Common myeloid progenitor, CD34-positive (primary cell): ENCODE measurements at regions not wholly inside any gene's neighbourhood (a gene's known extent, or its start where the extent isn't known, plus 50 kb on each side); places are given as distances from the start of the nearest gene placed in this dataset.
A peak's percentile ranks its signal among the peaks of the same experiment; 100 is the strongest.
"Not testable (repeated sequence)": the region's sequence is repeated elsewhere in the genome, so short reads cannot be mapped to it uniquely, and the experiment has no call there.

Source experiments
- CTCF ChIA-PET: fragments of 350-600 bp; sonication (Branson Sonifier 250); formaldehyde crosslinking; loops from one replicate; lab custom pipeline; 2021; ENCODE audit warnings: antibody characterized with exemption; lab: Charles Lee
- POLR2A ChIA-PET: fragments of 350-600 bp; sonication (Branson Sonifier 250); formaldehyde crosslinking; loops from one replicate; lab custom pipeline; 2021; ENCODE audit warnings: antibody characterized with exemption; lab: Charles Lee
- DNase-seq, 3 donors: peaks; one replicate each; pipeline versions ENCODE4 v3.0.0 to v3.0.0-alpha.2; 2013
- H3K27ac ChIP-seq, 2 experiments: 1 replicate in 1 of 2; 2 replicates in 1 of 2; pipeline ENCODE4 v1.7.0; 2013; ENCODE audit warnings: inconsistent platforms in 2 of 2, low read length in 2 of 2, mild to moderate bottlenecking in 2 of 2, low read depth in 1 of 2, moderate library complexity in 1 of 2; ENCODE audit not compliant: severe bottlenecking in 2 of 2, insufficient read depth in 1 of 2, poor library complexity in 1 of 2
- H3K27me3 ChIP-seq, 5 experiments: replicated peaks in 2 of 5; 1 replicate in 3 of 5; 2 replicates in 2 of 5; pipeline versions ENCODE4 v1.6.1 to v1.7.0; 2013; ENCODE audit warnings: low read length in 4 of 5, mild to moderate bottlenecking in 2 of 5, moderate library complexity in 2 of 5, inconsistent platforms in 1 of 5; ENCODE audit not compliant: insufficient read depth in 5 of 5, control insufficient read depth in 4 of 5
- H3K36me3 ChIP-seq, 4 experiments: 1 replicate in 2 of 4; 2 replicates in 2 of 4; pipeline versions ENCODE4 v1.6.1 to v1.7.0; 2013; ENCODE audit warnings: low read length in 3 of 4, control low read depth in 1 of 4, mild to moderate bottlenecking in 1 of 4; ENCODE audit not compliant: control insufficient read depth in 4 of 4, insufficient read depth in 4 of 4
- H3K4me1 ChIP-seq, 4 experiments: 1 replicate in 3 of 4; 2 replicates in 1 of 4; pipeline versions ENCODE4 v1.6.1 to v1.7.1; 2013; ENCODE audit warnings: low read length in 3 of 4, mild to moderate bottlenecking in 3 of 4, control low read depth in 1 of 4, inconsistent platforms in 1 of 4, moderate library complexity in 1 of 4; ENCODE audit not compliant: control insufficient read depth in 4 of 4, insufficient read depth in 4 of 4; ENCODE audit errors: control extremely low read depth in 1 of 4
- H3K4me3 ChIP-seq, 7 experiments: 1 replicate in 4 of 7; 2 replicates in 3 of 7; pipeline versions ENCODE4 v1.5.1 to v1.7.0; 2013; ENCODE audit warnings: mild to moderate bottlenecking in 7 of 7, low read length in 6 of 7, moderate library complexity in 6 of 7, inconsistent platforms in 2 of 7, low read depth in 2 of 7, control low read depth in 1 of 7; ENCODE audit not compliant: insufficient read depth in 4 of 7, control insufficient read depth in 1 of 7; ENCODE audit errors: extremely low read depth in 1 of 7
- H3K9me3 ChIP-seq, 5 experiments: 1 replicate in 4 of 5; 2 replicates in 1 of 5; pipeline versions ENCODE4 v1.6.1 to v1.7.1; 2013; ENCODE audit warnings: low read length in 4 of 5, mild to moderate bottlenecking in 2 of 5, inconsistent platforms in 1 of 5, low read depth in 1 of 5, moderate library complexity in 1 of 5; ENCODE audit not compliant: control insufficient read depth in 4 of 5, insufficient read depth in 2 of 5; ENCODE audit errors: control extremely low read depth in 1 of 5
- WGBS: methylation state at CpG from one replicate; pipeline ENCODE4 v1.1.5; 2013; ENCODE audit not compliant: insufficient coverage; 5-methylcytosine and 5-hydroxymethylcytosine counted together

DNA sequence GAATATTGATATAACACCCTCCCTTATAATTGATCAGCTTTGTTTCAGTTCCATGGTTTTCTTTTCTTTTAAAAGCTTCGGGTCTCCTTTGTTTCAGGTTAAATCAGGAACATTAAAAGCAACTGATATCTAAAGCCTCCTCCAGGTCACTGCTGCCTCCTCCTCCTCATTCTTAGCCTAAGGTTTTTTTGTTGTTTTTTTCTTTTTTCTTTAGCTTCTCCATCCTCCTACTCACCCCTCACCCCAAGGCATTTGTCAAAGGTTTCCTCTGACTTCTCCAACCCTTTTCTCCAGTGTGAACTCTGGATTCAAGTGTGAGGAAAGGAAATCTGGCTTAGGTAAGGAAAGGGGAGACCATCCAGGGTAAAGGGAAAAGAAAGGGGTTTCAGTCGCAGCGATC, 420.2 kb upstream of the NFE2L3 start:
- 93% methylated on average over 3 of the region's 3 CpGs for WGBS
- DNase-seq: no peak
- H3K27ac ChIP-seq: no peak overlapping the region
- H3K36me3 ChIP-seq: no peaks in the 10 kb centered on the region
- H3K9me3 ChIP-seq: no peaks in the 10 kb centered on the region
- H3K27me3 ChIP-seq: no peaks in the 10 kb centered on the region
- ChIA-PET CTCF (interaction anchor here (1.0 kb wide), 1 partner anchor 9 kb away, joined by 4 read pairs; no protein-coding TSS in a partner anchor), POLR2A (no interaction called here)
- no peak overlapping the region for H3K4me3 ChIP-seq
- peaks cover 0 to 7% (median 4%) of the 10 kb centered on the region in 4 experiments for H3K4me1 ChIP-seq

DNA sequence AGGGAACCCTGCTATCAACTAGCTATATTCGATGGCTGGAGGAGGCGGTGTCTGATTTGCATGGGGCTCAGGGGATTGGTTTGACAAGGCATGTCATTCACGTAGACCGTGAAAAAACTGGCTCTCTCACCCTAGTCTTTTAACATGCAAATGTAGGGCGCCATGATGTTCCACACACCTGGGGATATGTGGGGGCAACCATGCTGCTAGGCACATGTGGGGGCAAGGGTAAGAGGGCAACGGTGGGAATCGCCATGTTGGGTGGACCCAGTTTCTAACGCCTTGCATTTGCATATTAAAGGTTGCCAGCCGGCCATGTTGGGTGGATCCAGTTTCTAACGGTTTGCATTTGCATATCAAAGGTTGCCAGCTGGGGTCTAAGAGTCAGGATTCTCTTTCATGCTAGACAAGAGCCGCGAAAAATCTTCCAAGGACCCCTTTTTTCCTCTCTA, 419.2 kb upstream of the NFE2L3 start:
- H3K27me3 ChIP-seq: no peaks in the 10 kb centered on the region
- DNase-seq: no peak
- ChIA-PET CTCF (interaction anchor here (1.0 kb wide), 1 partner anchor 10 kb away, joined by 4 read pairs; no protein-coding TSS in a partner anchor), POLR2A (no interaction called here)
- no peak overlapping the region for H3K27ac ChIP-seq
- 96% methylated on average over 7 of the region's 12 CpGs for WGBS
- no peak overlapping the region for H3K4me3 ChIP-seq
- H3K9me3 ChIP-seq: no peaks in the 10 kb centered on the region
- peaks cover 0 to 7% (median 4%) of the 10 kb centered on the region in 4 experiments for H3K4me1 ChIP-seq
- H3K36me3 ChIP-seq: no peaks in the 10 kb centered on the region

GRCh38 chr7:25735674-25736242, 416.2 kb upstream of the NFE2L3 start:
- no peaks in the 10 kb centered on the region for H3K27me3 ChIP-seq
- DNase-seq: peak; percentile 4 to 26 (median 14)
- POLR2A ChIA-PET: no interaction called here

DNA sequence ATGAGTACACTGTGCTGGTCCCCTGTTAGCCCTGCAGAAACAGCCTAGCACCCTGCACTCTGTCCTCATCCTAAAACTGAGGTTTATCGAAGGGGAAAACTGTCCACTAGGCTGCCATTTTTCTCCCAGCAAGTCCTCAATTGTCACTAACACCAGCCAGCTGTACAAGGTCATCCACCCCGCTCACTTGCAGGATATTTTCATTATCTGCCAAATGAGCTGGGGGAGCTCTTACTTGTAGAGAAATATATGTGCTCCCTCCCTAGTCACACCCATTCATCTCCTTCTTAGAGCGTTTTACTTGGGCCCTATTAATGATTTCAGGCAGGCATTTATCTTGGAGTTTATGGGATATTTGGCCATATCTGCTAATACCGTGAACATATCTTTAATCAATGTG, 413.5 kb upstream of the NFE2L3 start:
- no peaks in the 10 kb centered on the region for H3K9me3 ChIP-seq
- ChIA-PET POLR2A (no interaction called here), CTCF (no interaction called here)
- H3K36me3 ChIP-seq: no peaks in the 10 kb centered on the region
- H3K4me3 ChIP-seq: no peak overlapping the region
- H3K27me3 ChIP-seq: no peaks in the 10 kb centered on the region
- DNase-seq: no peak
- H3K4me1 ChIP-seq: peaks cover 0 to 7% (median 4%) of the 10 kb centered on the region in 4 experiments
- no peak overlapping the region for H3K27ac ChIP-seq
- 100% methylated on average over 1 of the region's 4 CpGs for WGBS

More at GRCh38 chr7:25735674-25736242, 416.2 kb upstream of the NFE2L3 start:
- Histone ChIP-seq H3K4me1 (peaks cover 0 to 7% (median 4%) of the 10 kb centered on the region in 4 experiments), H3K36me3 (no peaks in the 10 kb centered on the region), H3K27ac (no peak overlapping the region), H3K4me3 (no peak overlapping the region), H3K9me3 (no peaks in the 10 kb centered on the region)
- WGBS: 4% methylated on average over 3 of the region's 8 CpGs
- CTCF ChIA-PET: interaction anchor here (0.8 kb wide), 1 partner anchor 16 kb away, joined by 3 read pairs; no protein-coding TSS in a partner anchor

DNA sequence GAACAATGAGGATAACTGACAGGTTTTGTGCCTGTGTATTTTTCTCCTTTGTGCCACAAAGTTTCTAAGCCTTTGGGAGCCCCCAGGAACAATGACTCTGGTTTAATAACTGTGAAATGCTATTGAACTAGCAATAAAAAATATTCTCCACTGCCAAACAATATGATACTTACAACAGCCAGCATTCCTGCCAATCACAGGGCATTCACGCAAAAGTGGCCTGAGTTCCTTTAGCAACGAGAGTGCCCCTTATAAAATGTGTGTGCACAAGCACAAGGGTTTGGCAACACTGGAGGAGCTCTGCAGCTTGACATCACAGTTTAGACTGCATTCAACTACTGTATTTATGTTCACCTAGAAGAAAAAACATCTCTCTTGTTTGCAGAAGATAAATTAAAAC, 412.9 kb upstream of the NFE2L3 start:
- CTCF ChIA-PET: no interaction called here
- WGBS: 96% methylated on average over 2 of the region's 2 CpGs
- Histone ChIP-seq H3K27ac (no peak overlapping the region), H3K9me3 (no peaks in the 10 kb centered on the region), H3K4me3 (no peak overlapping the region), H3K27me3 (no peaks in the 10 kb centered on the region), H3K4me1 (peaks cover 0 to 7% (median 4%) of the 10 kb centered on the region in 4 experiments), H3K36me3 (no peaks in the 10 kb centered on the region)
- no peak for DNase-seq
- POLR2A ChIA-PET: no interaction called here

DNA sequence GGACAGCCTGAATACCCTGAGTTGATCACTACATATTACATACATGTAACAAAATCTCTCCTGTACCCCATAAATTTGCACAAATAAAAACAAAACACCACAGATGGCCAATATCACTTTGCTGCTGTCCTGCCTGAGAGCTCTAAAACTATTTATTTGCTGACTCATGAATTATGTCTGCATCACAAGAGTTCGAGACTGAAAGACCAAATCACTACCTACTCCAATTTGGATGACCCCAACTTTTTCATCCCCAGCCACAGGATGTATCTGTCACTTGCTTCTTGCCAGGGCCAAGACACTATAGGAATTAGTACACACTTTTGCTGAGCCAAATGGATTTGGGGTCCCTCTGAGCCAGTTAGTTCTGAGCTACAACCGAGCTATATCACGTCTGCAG, 409.7 kb upstream of the NFE2L3 start:
- Histone ChIP-seq H3K4me1 (no peaks in the 10 kb centered on the region), H3K9me3 (no peaks in the 10 kb centered on the region), H3K27me3 (no peaks in the 10 kb centered on the region), H3K4me3 (no peak overlapping the region), H3K27ac (no peak overlapping the region), H3K36me3 (no peaks in the 10 kb centered on the region)
- DNase-seq: no peak
- ChIA-PET POLR2A (no interaction called here), CTCF (interaction anchor here (1.0 kb wide), 1 partner anchor 15 kb away, joined by 3 read pairs; no protein-coding TSS in a partner anchor)
- 91% methylated on average over 3 of the region's 3 CpGs for WGBS

DNA sequence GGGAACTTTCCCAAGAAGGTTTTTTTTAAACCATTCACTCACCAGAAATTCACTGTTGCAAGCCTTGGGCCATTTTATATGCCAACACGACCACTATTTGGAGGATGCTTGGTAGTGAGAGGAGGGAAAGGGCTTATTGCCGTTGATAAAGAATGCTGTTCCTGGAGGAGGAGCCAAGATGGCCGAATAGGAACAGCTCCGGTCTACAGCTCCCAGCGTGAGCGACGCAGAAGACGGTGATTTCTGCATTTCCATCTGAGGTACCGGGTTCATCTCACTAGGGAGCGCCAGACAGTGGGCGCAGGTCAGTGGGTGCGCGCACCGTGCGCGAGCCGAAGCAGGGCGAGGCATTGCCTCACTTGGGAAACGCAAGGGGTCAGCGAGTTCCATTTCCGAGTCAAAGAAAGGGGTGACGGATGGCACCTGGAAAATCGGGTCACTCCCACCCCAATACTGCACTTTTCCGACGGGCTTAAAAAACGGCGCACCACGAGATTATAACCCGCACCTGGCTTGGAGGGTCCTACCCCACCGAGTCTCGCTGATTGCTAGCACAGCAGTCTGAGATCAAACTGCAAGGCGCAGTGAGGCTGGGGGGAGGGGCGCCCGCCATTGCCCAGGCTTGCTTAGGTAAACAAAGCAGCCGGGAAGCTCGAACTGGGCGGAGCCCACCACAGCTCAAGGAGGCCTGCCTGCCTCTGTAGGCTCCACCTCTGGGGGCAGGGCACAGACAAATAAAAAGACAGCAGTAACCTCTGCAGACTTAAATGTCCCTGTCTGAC, 408.1 kb upstream of the NFE2L3 start:
- DNase-seq, H3K27ac ChIP-seq, CTCF ChIA-PET, H3K27me3 ChIP-seq, H3K9me3 ChIP-seq, H3K4me1 ChIP-seq, POLR2A ChIA-PET, H3K36me3 ChIP-seq, H3K4me3 ChIP-seq: not testable (repeated sequence)
- WGBS: 98% methylated on average over 13 of the region's 37 CpGs
